ENCODE measurements at regions not wholly inside any gene's neighbourhood (a gene's known extent, or its start where the extent isn't known, plus 50 kb on each side); places are given as distances from the start of the nearest gene placed in this dataset.

GRCh38 chr10:130749911-130750310 lies 561.6 kb downstream of the TCERG1L start:
- peaks cover 0 to 4% (median under 1%) of the 10 kb centered on the region in 4 donors for H3K9me3 ChIP-seq (ENCODE audit: control insufficient read depth in 4 of 4, insufficient read depth in 3 of 4, low read length in 3 of 4)
- TF ChIP-seq CTCF (IDR thresholded peaks at IDR 0.05; ENCODE audit: control extremely low read depth, extremely low read depth): no peak
- 0 to 37% methylated on average over 2 of the region's 2 CpGs for WGBS, 2 donors
- peaks cover 0 to 4% (median 0%) of the 10 kb centered on the region in 5 donors for H3K4me1 ChIP-seq (ENCODE audit: control insufficient read depth in 5 of 5, insufficient read depth in 5 of 5, low read length in 5 of 5)
- ATAC-seq (ENCODE audit: insufficient read depth, low FRiP score): no peak
- no peaks in the 10 kb centered on the region for H3K27me3 ChIP-seq (ENCODE audit: control insufficient read depth in 3 of 3, insufficient read depth in 3 of 3, low read length in 2 of 3)
- H3K36me3 ChIP-seq (ENCODE audit: control insufficient read depth in 4 of 4, insufficient read depth in 4 of 4, low read length in 4 of 4): no peaks in the 10 kb centered on the region
- no peak overlapping the region for H3K9ac ChIP-seq (ENCODE audit: insufficient read depth in 1 of 2, low read length in 2 of 2)
- H3K27ac ChIP-seq (ENCODE audit: low read depth in 1 of 2, low read length in 1 of 2): no peak overlapping the region
- no peak for DNase-seq
- H3K4me3 ChIP-seq: no peak overlapping the region

- no peak overlapping the region for H3K9ac ChIP-seq (ENCODE audit: insufficient read depth in 1 of 2, low read length in 2 of 2)
- 45 to 61% methylated on average over 2 of the region's 2 CpGs for WGBS, 2 donors
- TF ChIP-seq CTCF (IDR thresholded peaks at IDR 0.05; ENCODE audit: control extremely low read depth, extremely low read depth): no peak
- H3K27me3 ChIP-seq (ENCODE audit: control insufficient read depth in 3 of 3, insufficient read depth in 3 of 3, low read length in 2 of 3): no peaks in the 10 kb centered on the region
- no peaks in the 10 kb centered on the region for H3K36me3 ChIP-seq (ENCODE audit: control insufficient read depth in 4 of 4, insufficient read depth in 4 of 4, low read length in 4 of 4)
- peak in 1 of 3 donors; percentile 2 for DNase-seq
- peaks cover 0 to 4% (median under 1%) of the 10 kb centered on the region in 4 donors for H3K9me3 ChIP-seq (ENCODE audit: control insufficient read depth in 4 of 4, insufficient read depth in 3 of 4, low read length in 3 of 4)
- no peak overlapping the region for H3K27ac ChIP-seq (ENCODE audit: low read depth in 1 of 2, low read length in 1 of 2)
- H3K4me1 ChIP-seq (ENCODE audit: control insufficient read depth in 5 of 5, insufficient read depth in 5 of 5, low read length in 5 of 5): peaks cover 0 to 4% (median 0%) of the 10 kb centered on the region in 5 donors
- H3K4me3 ChIP-seq: no peak overlapping the region
- no peak for ATAC-seq (ENCODE audit: insufficient read depth, low FRiP score)
Measured at GRCh38 chr10:130750441-130750840, 561.1 kb downstream of the TCERG1L start.

- DNase-seq: peak in 1 of 3 donors; percentile 3
- H3K27me3 ChIP-seq (ENCODE audit: control insufficient read depth in 3 of 3, insufficient read depth in 3 of 3, low read length in 2 of 3): no peaks in the 10 kb centered on the region
- ATAC-seq (ENCODE audit: insufficient read depth, low FRiP score): no peak
- no peak for TF ChIP-seq CTCF (IDR thresholded peaks at IDR 0.05; ENCODE audit: control extremely low read depth, extremely low read depth)
- H3K9me3 ChIP-seq (ENCODE audit: control insufficient read depth in 4 of 4, insufficient read depth in 3 of 4, low read length in 3 of 4): peaks cover 0 to 4% (median under 1%) of the 10 kb centered on the region in 4 donors
- no peaks in the 10 kb centered on the region for H3K36me3 ChIP-seq (ENCODE audit: control insufficient read depth in 4 of 4, insufficient read depth in 4 of 4, low read length in 4 of 4)
- H3K9ac ChIP-seq (ENCODE audit: insufficient read depth in 1 of 2, low read length in 2 of 2): no peak overlapping the region
- no peak overlapping the region for H3K4me3 ChIP-seq
- no peak overlapping the region for H3K27ac ChIP-seq (ENCODE audit: low read depth in 1 of 2, low read length in 1 of 2)
- H3K4me1 ChIP-seq (ENCODE audit: control insufficient read depth in 5 of 5, insufficient read depth in 5 of 5, low read length in 5 of 5): peaks cover 0 to 4% (median 0%) of the 10 kb centered on the region in 5 donors
- 74 to 89% methylated on average over 15 of the region's 15 CpGs for WGBS, 2 donors
Measured at GRCh38 chr10:130751106-130751840, 560.2 kb downstream of the TCERG1L start.
